WTC11 (cell line): ENCODE measurements at regions not wholly inside any gene's neighbourhood (a gene's known extent, or its start where the extent isn't known, plus 50 kb on each side); places are given as distances from the start of the nearest gene placed in this dataset.

Source experiments
- ATAC-seq: fragments of 200-7000 bp; cut with Tn5 transposase; 2 replicates; pipeline ENCODE4 v1.10.0; 2021; ENCODE audit warnings: mild to moderate bottlenecking, moderate library complexity
- CTCF ChIA-PET: fragments of 300-600 bp; sonication (Branson Sonifier 250); formaldehyde crosslinking; loops from one replicate; lab custom pipeline; 2021; ENCODE audit warnings: antibody characterized with exemption; lab: Charles Lee
- POLR2A ChIA-PET: fragments of 350-600 bp; sonication (Branson Sonifier 250); formaldehyde crosslinking; loops from one replicate; lab custom pipeline; 2021; ENCODE audit warnings: antibody characterized with exemption; lab: Charles Lee
- DNase-seq: peaks from one replicate; pipeline ENCODE4 v3.0.0; 2021; ENCODE audit warnings: low spot score
- H3K27ac Mint-ChIP-seq: 2 replicates; pipeline ENCODE4 v1.8.0; 2021; ENCODE audit warnings: mixed read lengths
- H3K27me3 Mint-ChIP-seq: 2 replicates; pipeline ENCODE4 v1.8.0; 2021; ENCODE audit warnings: low read depth, mild to moderate bottlenecking, moderate library complexity, mixed read lengths
- H3K36me3 Mint-ChIP-seq: 2 replicates; pipeline ENCODE4 v1.8.0; 2021; ENCODE audit warnings: mixed read lengths
- H3K4me1 Mint-ChIP-seq: 2 replicates; pipeline ENCODE4 v1.8.0; 2022; ENCODE audit warnings: mixed read lengths
- H3K4me3 Mint-ChIP-seq: 2 replicates; pipeline ENCODE4 v1.8.0; 2021; ENCODE audit warnings: mild to moderate bottlenecking, moderate library complexity, mixed read lengths
- H3K9me3 Mint-ChIP-seq: 2 replicates; pipeline ENCODE4 v1.8.0; 2021; ENCODE audit warnings: mixed read lengths
- CREB1 ChIP-seq: sonication (generic); formaldehyde crosslinking; IDR thresholded peaks from 2 replicates; pipeline ENCODE4 v1.8.0; 2023; ENCODE audit warnings: mild to moderate bottlenecking, missing genetic modification reagents
- EMX1 ChIP-seq: fragments of 250-450 bp; sonication (Bioruptor Pico); IDR thresholded peaks from 2 replicates; pipeline ENCODE4 v1.8.0; 2021; ENCODE audit warnings: mild to moderate bottlenecking
- ERG ChIP-seq: fragments of 250-450 bp; sonication (Bioruptor Pico); IDR thresholded peaks from 2 replicates; pipeline ENCODE4 v1.8.0; 2021; ENCODE audit warnings: mild to moderate bottlenecking
- FOXJ3 ChIP-seq: sonication (generic); formaldehyde crosslinking; IDR thresholded peaks from 2 replicates; pipeline ENCODE4 v1.9.0; 2021; ENCODE audit warnings: missing genetic modification reagents, mild to moderate bottlenecking, borderline replicate concordance
- FOXK1 ChIP-seq: sonication (generic); formaldehyde crosslinking; IDR thresholded peaks from 2 replicates; pipeline ENCODE4 v1.8.0; 2022; ENCODE audit warnings: mild to moderate bottlenecking, moderate library complexity, missing genetic modification reagents
- FOXP1 ChIP-seq: sonication (generic); formaldehyde crosslinking; IDR thresholded peaks from 2 replicates; pipeline ENCODE4 v1.8.0; 2022; ENCODE audit warnings: missing genetic modification reagents, mild to moderate bottlenecking, moderate library complexity, borderline replicate concordance
- HMGA2 ChIP-seq: fragments of 250-450 bp; sonication (Bioruptor Pico); IDR thresholded peaks from 2 replicates; pipeline ENCODE4 v1.4.0; 2021; ENCODE audit warnings: mild to moderate bottlenecking, moderate library complexity
- JAZF1 ChIP-seq: fragments of 250-450 bp; sonication (Bioruptor Pico); IDR thresholded peaks from 2 replicates; pipeline ENCODE4 v1.9.0; 2021; ENCODE audit warnings: moderate library complexity, mild to moderate bottlenecking, inconsistent platforms
- MXD4 ChIP-seq: fragments of 250-450 bp; sonication (Bioruptor Pico); IDR thresholded peaks from 2 replicates; pipeline ENCODE4 v1.8.0; 2021; ENCODE audit warnings: mild to moderate bottlenecking, moderate library complexity, borderline replicate concordance
- MYBL2 ChIP-seq: sonication (generic); formaldehyde crosslinking; IDR thresholded peaks from 2 replicates; pipeline ENCODE4 v1.8.1; 2023; ENCODE audit warnings: mild to moderate bottlenecking, moderate library complexity, missing genetic modification reagents
- NR3C1 ChIP-seq: sonication (generic); formaldehyde crosslinking; conservative IDR thresholded peaks from 2 replicates; pipeline ENCODE4 v1.8.1; 2023; ENCODE audit warnings: low read depth, mild to moderate bottlenecking, missing genetic modification reagents
- STAT6 ChIP-seq: sonication (generic); formaldehyde crosslinking; conservative IDR thresholded peaks from 2 replicates; pipeline ENCODE4 v1.8.1; 2023; ENCODE audit warnings: mild to moderate bottlenecking, low read depth, missing genetic modification reagents, moderate library complexity
- USF1 ChIP-seq: sonication (generic); formaldehyde crosslinking; IDR thresholded peaks from 2 replicates; pipeline ENCODE4 v1.8.0; 2022; ENCODE audit warnings: mild to moderate bottlenecking, missing genetic modification reagents
- ZNF232 ChIP-seq: sonication (generic); formaldehyde crosslinking; IDR thresholded peaks from 2 replicates; pipeline ENCODE4 v1.8.0; 2022; ENCODE audit warnings: mild to moderate bottlenecking, missing genetic modification reagents
- TF ChIP-seq, protein P1 (sequence below): sonication (generic); formaldehyde crosslinking; IDR thresholded peaks from 2 replicates; pipeline ENCODE4 v1.8.0; 2023; ENCODE audit warnings: mild to moderate bottlenecking, missing genetic modification reagents
- TF ChIP-seq, protein P2 (sequence below): sonication (generic); formaldehyde crosslinking; IDR thresholded peaks from 2 replicates; pipeline ENCODE4 v1.8.0; 2023; ENCODE audit warnings: missing genetic modification reagents, mild to moderate bottlenecking, borderline replicate concordance
- TF ChIP-seq, protein P3 (sequence below): sonication (generic); formaldehyde crosslinking; IDR thresholded peaks from 2 replicates; pipeline ENCODE4 v1.8.1; 2023; ENCODE audit warnings: mild to moderate bottlenecking, missing genetic modification reagents
- TF ChIP-seq, protein P4 (sequence below): fragments of 250-450 bp; sonication (Bioruptor Pico); IDR thresholded peaks from 2 replicates; pipeline ENCODE4 v1.9.0; 2021; ENCODE audit warnings: mild to moderate bottlenecking
- TF ChIP-seq, protein P5 (sequence below): sonication (generic); formaldehyde crosslinking; IDR thresholded peaks from 2 replicates; pipeline ENCODE4 v1.8.0; 2022; ENCODE audit warnings: missing genetic modification reagents

DNA sequence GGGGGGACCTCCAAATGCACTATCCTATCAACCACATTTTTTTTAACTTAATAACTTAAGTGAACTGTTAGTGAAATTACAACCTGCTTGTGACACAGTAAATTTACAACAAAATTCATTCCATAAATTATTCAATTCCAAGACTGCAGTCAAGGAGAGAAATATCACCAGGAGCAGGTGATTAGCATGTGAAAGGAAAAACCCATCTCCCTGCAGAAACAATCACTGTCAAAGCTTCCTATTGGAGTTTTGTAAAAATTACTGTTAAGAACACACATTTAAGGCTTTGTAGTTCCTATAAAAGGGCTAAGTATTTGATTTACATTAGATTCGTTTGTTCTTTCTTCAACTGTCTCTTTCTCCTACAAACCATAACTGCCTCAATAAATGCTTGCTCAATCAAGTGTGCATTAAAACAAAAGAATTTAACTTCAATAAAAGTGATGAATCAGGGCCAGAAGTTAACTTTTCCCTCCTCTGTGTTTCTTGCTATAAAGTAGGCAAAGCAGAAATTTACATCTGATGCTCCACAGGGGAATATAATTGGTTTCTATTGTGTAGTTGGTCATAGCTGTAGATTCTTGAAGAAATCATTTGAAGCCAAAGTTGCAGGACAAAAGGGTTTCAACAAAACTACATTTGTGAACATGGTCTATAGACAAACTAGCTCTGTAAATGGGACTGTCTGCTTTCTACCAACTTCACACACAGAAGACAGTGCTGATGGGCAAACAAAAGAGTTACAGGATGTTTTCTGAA is 195.1 kb upstream of the PSMD7 start:
- peak overlapping the region; percentile 89 for H3K27ac Mint-ChIP-seq

More for the DNA sequence above, 195.1 kb upstream of the PSMD7 start:
- TF ChIP-seq JAZF1 (no peak), ZNF232 (CRISPR knock-in tag) (no peak), FOXK1 (CRISPR knock-in tag) (no peak), ERG (CRISPR knock-in tag) (no peak), MYBL2 (CRISPR knock-in tag) (no peak), MXD4 (no peak), CREB1 (CRISPR knock-in tag) (no peak), NR3C1 (CRISPR knock-in tag) (no peak), USF1 (CRISPR knock-in tag) (no peak), EMX1 (CRISPR knock-in tag) (no peak), STAT6 (CRISPR knock-in tag) (no peak), FOXJ3 (no peak), FOXP1 (no peak), HMGA2 (CRISPR knock-in tag) (no peak)
- TF ChIP-seq, protein P1, sequence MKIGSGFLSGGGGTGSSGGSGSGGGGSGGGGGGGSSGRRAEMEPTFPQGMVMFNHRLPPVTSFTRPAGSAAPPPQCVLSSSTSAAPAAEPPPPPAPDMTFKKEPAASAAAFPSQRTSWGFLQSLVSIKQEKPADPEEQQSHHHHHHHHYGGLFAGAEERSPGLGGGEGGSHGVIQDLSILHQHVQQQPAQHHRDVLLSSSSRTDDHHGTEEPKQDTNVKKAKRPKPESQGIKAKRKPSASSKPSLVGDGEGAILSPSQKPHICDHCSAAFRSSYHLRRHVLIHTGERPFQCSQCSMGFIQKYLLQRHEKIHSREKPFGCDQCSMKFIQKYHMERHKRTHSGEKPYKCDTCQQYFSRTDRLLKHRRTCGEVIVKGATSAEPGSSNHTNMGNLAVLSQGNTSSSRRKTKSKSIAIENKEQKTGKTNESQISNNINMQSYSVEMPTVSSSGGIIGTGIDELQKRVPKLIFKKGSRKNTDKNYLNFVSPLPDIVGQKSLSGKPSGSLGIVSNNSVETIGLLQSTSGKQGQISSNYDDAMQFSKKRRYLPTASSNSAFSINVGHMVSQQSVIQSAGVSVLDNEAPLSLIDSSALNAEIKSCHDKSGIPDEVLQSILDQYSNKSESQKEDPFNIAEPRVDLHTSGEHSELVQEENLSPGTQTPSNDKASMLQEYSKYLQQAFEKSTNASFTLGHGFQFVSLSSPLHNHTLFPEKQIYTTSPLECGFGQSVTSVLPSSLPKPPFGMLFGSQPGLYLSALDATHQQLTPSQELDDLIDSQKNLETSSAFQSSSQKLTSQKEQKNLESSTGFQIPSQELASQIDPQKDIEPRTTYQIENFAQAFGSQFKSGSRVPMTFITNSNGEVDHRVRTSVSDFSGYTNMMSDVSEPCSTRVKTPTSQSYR (CRISPR knock-in tag) = no peak
- TF ChIP-seq, protein P2, sequence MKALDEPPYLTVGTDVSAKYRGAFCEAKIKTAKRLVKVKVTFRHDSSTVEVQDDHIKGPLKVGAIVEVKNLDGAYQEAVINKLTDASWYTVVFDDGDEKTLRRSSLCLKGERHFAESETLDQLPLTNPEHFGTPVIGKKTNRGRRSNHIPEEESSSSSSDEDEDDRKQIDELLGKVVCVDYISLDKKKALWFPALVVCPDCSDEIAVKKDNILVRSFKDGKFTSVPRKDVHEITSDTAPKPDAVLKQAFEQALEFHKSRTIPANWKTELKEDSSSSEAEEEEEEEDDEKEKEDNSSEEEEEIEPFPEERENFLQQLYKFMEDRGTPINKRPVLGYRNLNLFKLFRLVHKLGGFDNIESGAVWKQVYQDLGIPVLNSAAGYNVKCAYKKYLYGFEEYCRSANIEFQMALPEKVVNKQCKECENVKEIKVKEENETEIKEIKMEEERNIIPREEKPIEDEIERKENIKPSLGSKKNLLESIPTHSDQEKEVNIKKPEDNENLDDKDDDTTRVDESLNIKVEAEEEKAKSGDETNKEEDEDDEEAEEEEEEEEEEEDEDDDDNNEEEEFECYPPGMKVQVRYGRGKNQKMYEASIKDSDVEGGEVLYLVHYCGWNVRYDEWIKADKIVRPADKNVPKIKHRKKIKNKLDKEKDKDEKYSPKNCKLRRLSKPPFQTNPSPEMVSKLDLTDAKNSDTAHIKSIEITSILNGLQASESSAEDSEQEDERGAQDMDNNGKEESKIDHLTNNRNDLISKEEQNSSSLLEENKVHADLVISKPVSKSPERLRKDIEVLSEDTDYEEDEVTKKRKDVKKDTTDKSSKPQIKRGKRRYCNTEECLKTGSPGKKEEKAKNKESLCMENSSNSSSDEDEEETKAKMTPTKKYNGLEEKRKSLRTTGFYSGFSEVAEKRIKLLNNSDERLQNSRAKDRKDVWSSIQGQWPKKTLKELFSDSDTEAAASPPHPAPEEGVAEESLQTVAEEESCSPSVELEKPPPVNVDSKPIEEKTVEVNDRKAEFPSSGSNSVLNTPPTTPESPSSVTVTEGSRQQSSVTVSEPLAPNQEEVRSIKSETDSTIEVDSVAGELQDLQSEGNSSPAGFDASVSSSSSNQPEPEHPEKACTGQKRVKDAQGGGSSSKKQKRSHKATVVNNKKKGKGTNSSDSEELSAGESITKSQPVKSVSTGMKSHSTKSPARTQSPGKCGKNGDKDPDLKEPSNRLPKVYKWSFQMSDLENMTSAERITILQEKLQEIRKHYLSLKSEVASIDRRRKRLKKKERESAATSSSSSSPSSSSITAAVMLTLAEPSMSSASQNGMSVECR (CRISPR knock-in tag) = no peak
- TF ChIP-seq, protein P3, sequence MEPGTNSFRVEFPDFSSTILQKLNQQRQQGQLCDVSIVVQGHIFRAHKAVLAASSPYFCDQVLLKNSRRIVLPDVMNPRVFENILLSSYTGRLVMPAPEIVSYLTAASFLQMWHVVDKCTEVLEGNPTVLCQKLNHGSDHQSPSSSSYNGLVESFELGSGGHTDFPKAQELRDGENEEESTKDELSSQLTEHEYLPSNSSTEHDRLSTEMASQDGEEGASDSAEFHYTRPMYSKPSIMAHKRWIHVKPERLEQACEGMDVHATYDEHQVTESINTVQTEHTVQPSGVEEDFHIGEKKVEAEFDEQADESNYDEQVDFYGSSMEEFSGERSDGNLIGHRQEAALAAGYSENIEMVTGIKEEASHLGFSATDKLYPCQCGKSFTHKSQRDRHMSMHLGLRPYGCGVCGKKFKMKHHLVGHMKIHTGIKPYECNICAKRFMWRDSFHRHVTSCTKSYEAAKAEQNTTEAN (CRISPR knock-in tag) = no peak
- TF ChIP-seq, protein P4, sequence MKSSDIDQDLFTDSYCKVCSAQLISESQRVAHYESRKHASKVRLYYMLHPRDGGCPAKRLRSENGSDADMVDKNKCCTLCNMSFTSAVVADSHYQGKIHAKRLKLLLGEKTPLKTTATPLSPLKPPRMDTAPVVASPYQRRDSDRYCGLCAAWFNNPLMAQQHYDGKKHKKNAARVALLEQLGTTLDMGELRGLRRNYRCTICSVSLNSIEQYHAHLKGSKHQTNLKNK = no peak
- TF ChIP-seq, protein P5, sequence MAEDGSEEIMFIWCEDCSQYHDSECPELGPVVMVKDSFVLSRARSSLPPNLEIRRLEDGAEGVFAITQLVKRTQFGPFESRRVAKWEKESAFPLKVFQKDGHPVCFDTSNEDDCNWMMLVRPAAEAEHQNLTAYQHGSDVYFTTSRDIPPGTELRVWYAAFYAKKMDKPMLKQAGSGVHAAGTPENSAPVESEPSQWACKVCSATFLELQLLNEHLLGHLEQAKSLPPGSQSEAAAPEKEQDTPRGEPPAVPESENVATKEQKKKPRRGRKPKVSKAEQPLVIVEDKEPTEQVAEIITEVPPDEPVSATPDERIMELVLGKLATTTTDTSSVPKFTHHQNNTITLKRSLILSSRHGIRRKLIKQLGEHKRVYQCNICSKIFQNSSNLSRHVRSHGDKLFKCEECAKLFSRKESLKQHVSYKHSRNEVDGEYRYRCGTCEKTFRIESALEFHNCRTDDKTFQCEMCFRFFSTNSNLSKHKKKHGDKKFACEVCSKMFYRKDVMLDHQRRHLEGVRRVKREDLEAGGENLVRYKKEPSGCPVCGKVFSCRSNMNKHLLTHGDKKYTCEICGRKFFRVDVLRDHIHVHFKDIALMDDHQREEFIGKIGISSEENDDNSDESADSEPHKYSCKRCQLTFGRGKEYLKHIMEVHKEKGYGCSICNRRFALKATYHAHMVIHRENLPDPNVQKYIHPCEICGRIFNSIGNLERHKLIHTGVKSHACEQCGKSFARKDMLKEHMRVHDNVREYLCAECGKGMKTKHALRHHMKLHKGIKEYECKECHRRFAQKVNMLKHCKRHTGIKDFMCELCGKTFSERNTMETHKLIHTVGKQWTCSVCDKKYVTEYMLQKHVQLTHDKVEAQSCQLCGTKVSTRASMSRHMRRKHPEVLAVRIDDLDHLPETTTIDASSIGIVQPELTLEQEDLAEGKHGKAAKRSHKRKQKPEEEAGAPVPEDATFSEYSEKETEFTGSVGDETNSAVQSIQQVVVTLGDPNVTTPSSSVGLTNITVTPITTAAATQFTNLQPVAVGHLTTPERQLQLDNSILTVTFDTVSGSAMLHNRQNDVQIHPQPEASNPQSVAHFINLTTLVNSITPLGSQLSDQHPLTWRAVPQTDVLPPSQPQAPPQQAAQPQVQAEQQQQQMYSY (CRISPR knock-in tag) = no peak
- peaks cover 62% of the 10 kb centered on the region for H3K4me1 Mint-ChIP-seq
- ChIA-PET CTCF (no interaction called here), POLR2A (interaction anchor here (0.6 kb wide), 1 partner anchor 210 kb away, joined by 3 read pairs; no protein-coding TSS in a partner anchor)
- H3K4me3 Mint-ChIP-seq = peak overlapping the region; percentile 46
- H3K9me3 Mint-ChIP-seq = peaks cover 22% of the 10 kb centered on the region
- peaks cover 20% of the 10 kb centered on the region for H3K36me3 Mint-ChIP-seq
- DNase-seq (no peak), ATAC-seq (no peak)
- H3K27me3 Mint-ChIP-seq = no peaks in the 10 kb centered on the region
